Chondrocyte (in vitro differentiated cells): ENCODE measurements at regions not wholly inside any gene's neighbourhood (a gene's known extent, or its start where the extent isn't known, plus 50 kb on each side); places are given as distances from the start of the nearest gene placed in this dataset.

Source experiments
- DNase-seq: peaks from one replicate; pipeline ENCODE4 v3.0.0; 2021; ENCODE audit warnings: mixed read lengths, low spot score
- H3K27ac Mint-ChIP-seq: one replicate; pipeline ENCODE4 v1.8.0; 2021; ENCODE audit warnings: mild to moderate bottlenecking, moderate library complexity, mixed read lengths; ENCODE audit not compliant: unreplicated experiment
- H3K27me3 Mint-ChIP-seq: 2 replicates; pipeline ENCODE4 v1.8.0; 2021; ENCODE audit warnings: low read depth, mixed read lengths
- H3K36me3 Mint-ChIP-seq: 2 replicates; pipeline ENCODE4 v1.8.0; 2021; ENCODE audit warnings: low read depth, mixed read lengths
- H3K4me1 Mint-ChIP-seq: 2 replicates; pipeline ENCODE4 v1.8.0; 2021; ENCODE audit warnings: low read depth, mild to moderate bottlenecking, mixed read lengths
- H3K4me3 Mint-ChIP-seq: one replicate; pipeline ENCODE4 v1.8.0; 2021; ENCODE audit warnings: mild to moderate bottlenecking, moderate library complexity, mixed read lengths; ENCODE audit not compliant: unreplicated experiment
- H3K9me3 Mint-ChIP-seq: 2 replicates; pipeline ENCODE4 v1.8.0; 2021; ENCODE audit warnings: low read depth, mixed read lengths
- CTCF ChIP-seq: fragments of 200-600 bp; sonication (generic); IDR thresholded peaks from 2 replicates; pipeline ENCODE4 v1.5.0; 2021; ENCODE audit warnings: antibody characterized with exemption, mild to moderate bottlenecking, moderate library complexity

GRCh38 chr2:140157816-140158215 lies 1377.6 kb upstream of the NXPH2 start:
- Mint-ChIP-seq H3K27ac (no peak overlapping the region), H3K4me1 (peaks cover 20% of the 10 kb centered on the region), H3K4me3 (no peak overlapping the region), H3K9me3 (peaks cover 11% of the 10 kb centered on the region), H3K27me3 (peaks cover 4% of the 10 kb centered on the region), H3K36me3 (no peaks in the 10 kb centered on the region)
- no peak for TF ChIP-seq CTCF
- no peak for DNase-seq

- peaks cover 11% of the 10 kb centered on the region for H3K4me1 Mint-ChIP-seq
- no peak for TF ChIP-seq CTCF
- peaks cover 3% of the 10 kb centered on the region for H3K9me3 Mint-ChIP-seq
- DNase-seq, result no peak
- no peak overlapping the region for H3K4me3 Mint-ChIP-seq
- no peak overlapping the region for H3K27ac Mint-ChIP-seq
- no peaks in the 10 kb centered on the region for H3K36me3 Mint-ChIP-seq
- H3K27me3 Mint-ChIP-seq, result peaks cover 1% of the 10 kb centered on the region
Observed at GRCh38 chr2:140154706-140155105, 1374.5 kb upstream of the NXPH2 start.

- H3K36me3 Mint-ChIP-seq, result no peaks in the 10 kb centered on the region
Observed at GRCh38 chr2:140154271-140154670, 1374.1 kb upstream of the NXPH2 start.

GRCh38 chr2:140144611-140145010 lies 1364.4 kb upstream of the NXPH2 start:
- H3K9me3 Mint-ChIP-seq, result peaks cover 7% of the 10 kb centered on the region
- TF ChIP-seq CTCF, result no peak
- no peak overlapping the region for H3K27ac Mint-ChIP-seq
- H3K27me3 Mint-ChIP-seq, result no peaks in the 10 kb centered on the region
- peaks cover 2% of the 10 kb centered on the region for H3K36me3 Mint-ChIP-seq
- no peaks in the 10 kb centered on the region for H3K4me1 Mint-ChIP-seq
- DNase-seq, result no peak
- no peak overlapping the region for H3K4me3 Mint-ChIP-seq

More at GRCh38 chr2:140154271-140154670, 1374.1 kb upstream of the NXPH2 start:
- Mint-ChIP-seq H3K4me3 (no peak overlapping the region), H3K27ac (no peak overlapping the region), H3K4me1 (peaks cover 11% of the 10 kb centered on the region), H3K27me3 (no peaks in the 10 kb centered on the region), H3K9me3 (no peaks in the 10 kb centered on the region)
- DNase-seq, result peak; percentile 50
- TF ChIP-seq CTCF, result no peak

- DNase-seq, result no peak
- no peak overlapping the region for H3K27ac Mint-ChIP-seq
- H3K4me1 Mint-ChIP-seq, result no peaks in the 10 kb centered on the region
- no peaks in the 10 kb centered on the region for H3K36me3 Mint-ChIP-seq
- TF ChIP-seq CTCF, result no peak
- no peak overlapping the region for H3K4me3 Mint-ChIP-seq
- peaks cover 7% of the 10 kb centered on the region for H3K9me3 Mint-ChIP-seq
- no peaks in the 10 kb centered on the region for H3K27me3 Mint-ChIP-seq
Observed at GRCh38 chr2:140138736-140139135, 1358.5 kb upstream of the NXPH2 start.
